GM19452 (cell line): ENCODE measurements at regions not wholly inside any gene's neighbourhood (a gene's known extent, or its start where the extent isn't known, plus 50 kb on each side); places are given as distances from the start of the nearest gene placed in this dataset.

Experiments used
- ATAC-seq: cut with Tn5 transposase; IDR thresholded peaks from one replicate; pipeline ENCODE4 v1.9.1; 2021; ENCODE audit not compliant: unreplicated experiment

GRCh38 chr11:104830508-104830907, 67.8 kb downstream of the CASP12 start:
- ATAC-seq = no peak

- ATAC-seq = no peak
Measured at GRCh38 chr11:104830080-104830479, 68.2 kb downstream of the CASP12 start.

- ATAC-seq = no peak
Measured at GRCh38 chr11:104826772-104827171, 71.5 kb downstream of the CASP12 start.

- ATAC-seq = no peak
Measured at GRCh38 chr11:104823657-104824056, 74.6 kb downstream of the CASP12 start.

GRCh38 chr11:104820431-104820830, 77.8 kb downstream of the CASP12 start:
- no peak for ATAC-seq

GRCh38 chr11:104819603-104820002, 78.7 kb downstream of the CASP12 start:
- no peak for ATAC-seq

- ATAC-seq = no peak
Measured at GRCh38 chr11:104819107-104819506, 79.2 kb downstream of the CASP12 start.

- ATAC-seq = no peak
Measured at GRCh38 chr11:104817973-104818372, 80.3 kb downstream of the CASP12 start.

- no peak for ATAC-seq
Measured at GRCh38 chr11:104813532-104813931, 84.7 kb downstream of the CASP12 start.

GRCh38 chr11:104812103-104812788, 86.0 kb downstream of the CASP12 start:
- ATAC-seq = no peak

GRCh38 chr11:104803776-104804175, 94.5 kb downstream of the CASP12 start:
- ATAC-seq = no peak

GRCh38 chr11:104799251-104799650, 99.0 kb downstream of the CASP12 start:
- ATAC-seq = peak; percentile 83

GRCh38 chr11:104798789-104799188, 99.5 kb downstream of the CASP12 start:
- ATAC-seq = peak; percentile 57

- no peak for ATAC-seq
Measured at GRCh38 chr11:104796301-104796700, 102.0 kb downstream of the CASP12 start.

- ATAC-seq = no peak
Measured at GRCh38 chr11:104795501-104796213, 102.6 kb downstream of the CASP12 start.

GRCh38 chr11:104792861-104793260, 105.4 kb downstream of the CASP12 start:
- ATAC-seq = no peak

GRCh38 chr11:104791896-104792295, 106.4 kb downstream of the CASP12 start:
- ATAC-seq = no peak

- no peak for ATAC-seq
Measured at GRCh38 chr11:104784684-104785460, 113.4 kb downstream of the CASP12 start.

GRCh38 chr11:104783241-104783640, 115.0 kb downstream of the CASP12 start:
- ATAC-seq = no peak

- no peak for ATAC-seq
Measured at GRCh38 chr11:104782377-104782754, 115.9 kb downstream of the CASP12 start.

GRCh38 chr11:104781719-104782376, 116.4 kb downstream of the CASP12 start:
- ATAC-seq = no peak
